GM20000 (cell line): ENCODE measurements at regions not wholly inside any gene's neighbourhood (a gene's known extent, or its start where the extent isn't known, plus 50 kb on each side); places are given as distances from the start of the nearest gene placed in this dataset.

Source experiments
- DNase-seq: peaks from one replicate; pipeline ENCODE4 v3.0.0; 2012; ENCODE audit warnings: low spot score
- TF ChIP-seq, protein P1 (sequence below): IDR thresholded peaks from 2 replicates; pipeline ENCODE4 v1.5.1; 2012; ENCODE audit warnings: mild to moderate bottlenecking, control low read depth; ENCODE audit errors: extremely low read depth, missing control alignments

DNA sequence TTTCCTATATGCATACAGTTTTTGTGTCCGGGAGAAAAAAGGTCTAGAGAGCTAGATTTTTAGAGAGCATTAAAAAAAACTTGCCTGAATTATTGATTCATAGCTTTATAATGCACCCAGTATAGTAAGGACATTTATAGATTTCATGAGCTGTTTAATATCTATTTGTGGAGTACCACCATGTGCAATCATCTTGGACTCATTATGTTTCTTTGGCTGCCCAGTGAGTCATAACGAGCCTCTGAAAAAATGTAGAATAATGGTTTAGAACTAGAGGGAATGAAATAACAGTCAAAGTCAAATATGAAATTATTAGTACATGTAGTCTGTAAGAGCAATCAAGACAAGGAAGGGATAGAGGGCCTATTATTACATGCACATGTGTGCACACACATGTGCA, 350.0 kb downstream of the CD83 start:
- no peak for DNase-seq
- TF ChIP-seq, protein P1, sequence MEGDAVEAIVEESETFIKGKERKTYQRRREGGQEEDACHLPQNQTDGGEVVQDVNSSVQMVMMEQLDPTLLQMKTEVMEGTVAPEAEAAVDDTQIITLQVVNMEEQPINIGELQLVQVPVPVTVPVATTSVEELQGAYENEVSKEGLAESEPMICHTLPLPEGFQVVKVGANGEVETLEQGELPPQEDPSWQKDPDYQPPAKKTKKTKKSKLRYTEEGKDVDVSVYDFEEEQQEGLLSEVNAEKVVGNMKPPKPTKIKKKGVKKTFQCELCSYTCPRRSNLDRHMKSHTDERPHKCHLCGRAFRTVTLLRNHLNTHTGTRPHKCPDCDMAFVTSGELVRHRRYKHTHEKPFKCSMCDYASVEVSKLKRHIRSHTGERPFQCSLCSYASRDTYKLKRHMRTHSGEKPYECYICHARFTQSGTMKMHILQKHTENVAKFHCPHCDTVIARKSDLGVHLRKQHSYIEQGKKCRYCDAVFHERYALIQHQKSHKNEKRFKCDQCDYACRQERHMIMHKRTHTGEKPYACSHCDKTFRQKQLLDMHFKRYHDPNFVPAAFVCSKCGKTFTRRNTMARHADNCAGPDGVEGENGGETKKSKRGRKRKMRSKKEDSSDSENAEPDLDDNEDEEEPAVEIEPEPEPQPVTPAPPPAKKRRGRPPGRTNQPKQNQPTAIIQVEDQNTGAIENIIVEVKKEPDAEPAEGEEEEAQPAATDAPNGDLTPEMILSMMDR, result no peak

DNA sequence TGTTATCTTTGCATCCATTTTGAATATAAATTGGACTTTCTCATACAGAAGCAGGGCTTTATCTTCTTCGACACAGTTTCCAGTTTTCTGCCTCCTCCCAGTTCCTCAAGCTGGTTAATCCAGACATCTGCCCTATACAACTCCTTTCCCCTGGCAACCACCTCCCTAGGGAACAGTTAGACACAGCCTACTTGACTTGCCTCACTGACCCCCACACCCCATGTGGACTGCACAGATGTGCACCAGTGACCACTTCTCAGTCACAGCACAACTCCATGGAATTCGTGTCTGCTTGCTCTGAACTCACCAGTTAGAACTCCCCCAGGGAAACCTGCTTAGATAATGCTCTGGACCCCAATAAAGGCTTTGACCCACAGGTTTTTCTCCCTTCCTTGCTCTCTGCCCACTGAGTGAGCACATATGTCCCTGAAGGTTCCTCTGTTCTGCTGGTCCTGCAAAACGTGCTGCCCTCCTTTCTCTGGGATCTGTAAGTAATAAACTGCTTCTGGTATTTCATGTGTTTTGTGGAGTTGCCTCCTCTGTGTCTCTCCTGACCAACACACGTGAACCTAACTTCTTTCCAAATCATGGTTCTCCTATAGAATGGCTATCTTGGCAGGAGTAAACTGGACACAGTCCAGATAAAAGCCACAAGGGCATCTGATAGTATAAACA, 351.2 kb downstream of the CD83 start:
- TF ChIP-seq, protein P1, result no peak
- no peak for DNase-seq

GRCh38 chr6:14470101-14470500, 352.5 kb downstream of the CD83 start:
- TF ChIP-seq, protein P1, result no peak
- no peak for DNase-seq

DNA sequence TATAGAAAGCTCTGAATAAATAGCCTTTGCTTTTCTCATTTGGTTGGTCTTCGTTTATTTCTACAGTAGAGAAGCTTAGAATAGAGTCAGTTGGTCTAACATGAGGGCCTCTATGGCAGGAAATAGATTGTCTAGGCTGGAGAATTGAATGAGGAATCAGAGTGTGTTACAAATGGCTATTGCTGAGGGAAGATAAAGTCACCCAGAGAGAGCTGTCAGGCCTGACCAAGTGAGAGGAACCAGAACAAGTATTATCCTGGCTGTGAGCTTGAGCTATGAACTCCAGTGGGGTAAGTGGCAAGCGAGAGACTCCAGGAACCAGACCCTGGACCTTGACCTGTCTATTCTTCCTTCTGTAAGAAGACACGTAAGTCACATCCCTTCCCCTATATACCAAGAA, 353.1 kb downstream of the CD83 start:
- DNase-seq, result no peak
- TF ChIP-seq, protein P1, result no peak

- TF ChIP-seq, protein P1, result no peak
- DNase-seq, result no peak
Observed at GRCh38 chr6:14472255-14472985, 354.8 kb downstream of the CD83 start.

DNA sequence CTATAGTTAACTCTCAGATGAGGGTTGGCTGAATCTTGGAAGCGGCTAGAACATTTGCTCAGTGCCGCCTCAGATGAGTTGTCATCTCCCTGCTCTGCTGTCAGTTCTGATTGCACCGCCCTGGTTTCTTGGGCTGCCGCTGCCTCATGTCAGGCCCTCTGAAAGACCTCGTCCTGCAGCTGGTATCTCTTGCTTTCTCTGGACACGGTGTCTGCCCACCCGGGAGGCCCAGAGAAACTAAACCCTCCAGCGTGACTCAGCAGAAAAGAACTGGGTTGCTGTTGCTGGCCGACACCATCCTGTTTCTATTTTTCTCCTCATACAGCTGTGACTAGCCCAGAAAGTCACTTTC, 355.4 kb downstream of the CD83 start:
- TF ChIP-seq, protein P1, result no peak
- DNase-seq, result no peak

DNA sequence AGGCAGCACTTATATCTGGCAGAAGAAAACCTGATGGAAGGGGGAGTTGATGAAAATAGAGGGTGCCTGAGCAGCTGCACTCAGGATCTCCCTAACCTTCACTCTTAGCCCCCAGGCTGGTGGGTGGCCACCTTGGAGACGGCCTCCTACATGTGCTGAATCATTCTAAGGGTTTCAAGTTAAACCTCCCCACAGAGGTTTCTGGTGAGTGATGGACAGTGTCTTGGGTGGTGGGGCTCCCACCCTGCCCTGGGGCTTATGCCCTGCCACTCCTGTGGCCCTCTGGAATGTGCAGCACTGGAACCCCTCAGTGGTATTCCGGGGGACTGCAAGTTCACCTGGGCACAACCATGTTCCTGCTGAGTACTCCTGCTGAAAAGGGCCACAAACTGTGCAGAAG, 357.2 kb downstream of the CD83 start:
- no peak for DNase-seq
- TF ChIP-seq, protein P1, result no peak
